BJ (cell line): ENCODE measurements at regions not wholly inside any gene's neighbourhood (a gene's known extent, or its start where the extent isn't known, plus 50 kb on each side); places are given as distances from the start of the nearest gene placed in this dataset.

Experiments
- CTCF ChIA-PET: fragments of 350-600 bp; formaldehyde crosslinking; extraction: SDS; loops from one replicate; lab custom pipeline; 2021; ENCODE audit warnings: antibody characterized with exemption, inconsistent platforms; lab: Yijun Ruan, JAX
- POLR2A ChIA-PET: fragments of 300-600 bp; sonication (Branson Sonifier 250); formaldehyde crosslinking; extraction: SDS; loops from one replicate; lab custom pipeline; 2021; ENCODE audit warnings: antibody characterized with exemption; lab: Charles Lee
- DNase-seq: peaks from one replicate; pipeline ENCODE4 v3.0.0-alpha.2; 2011; ENCODE audit warnings: low read depth
- H3K27me3 ChIP-seq: 2 replicates; pipeline ENCODE4 v1.6.0; 2011; ENCODE audit warnings: low read length; ENCODE audit not compliant: control insufficient read depth, insufficient read depth
- H3K36me3 ChIP-seq: 2 replicates; pipeline ENCODE4 v1.5.1; 2011; ENCODE audit warnings: low read length; ENCODE audit not compliant: control insufficient read depth, insufficient read depth
- H3K4me3 ChIP-seq: 2 replicates; pipeline ENCODE4 v1.5.1; 2011; ENCODE audit warnings: low read depth, mild to moderate bottlenecking, control low read depth, low read length
- CTCF ChIP-seq: IDR thresholded peaks from 2 replicates; pipeline ENCODE4 v1.5.1; 2011; ENCODE audit warnings: low read depth, mild to moderate bottlenecking, control low read depth, inconsistent platforms, low read length, moderate library complexity; ENCODE audit not compliant: insufficient read depth

- no peak for DNase-seq
- Histone ChIP-seq H3K36me3 (no peaks in the 10 kb centered on the region), H3K27me3 (no peaks in the 10 kb centered on the region), H3K4me3 (no peak overlapping the region)
- ChIA-PET CTCF (no interaction called here), POLR2A (no interaction called here)
- TF ChIP-seq CTCF: no peak
Observed at GRCh38 chr3:74921676-74922075, 307.2 kb upstream of the CNTN3 start.

GRCh38 chr3:74920721-74921350 lies 306.4 kb upstream of the CNTN3 start:
- Histone ChIP-seq H3K27me3 (no peaks in the 10 kb centered on the region), H3K36me3 (no peaks in the 10 kb centered on the region), H3K4me3 (no peak overlapping the region)
- POLR2A ChIA-PET: no interaction called here
- DNase-seq: no peak
- CTCF ChIA-PET: no interaction called here
- TF ChIP-seq CTCF: no peak

GRCh38 chr3:74916696-74917095 lies 302.2 kb upstream of the CNTN3 start:
- TF ChIP-seq CTCF: no peak

GRCh38 chr3:74906181-74906580 lies 291.7 kb upstream of the CNTN3 start:
- no peak for DNase-seq
- CTCF ChIA-PET: no interaction called here
- TF ChIP-seq CTCF: no peak
- no peaks in the 10 kb centered on the region for H3K36me3 ChIP-seq
- H3K27me3 ChIP-seq: no peaks in the 10 kb centered on the region
- H3K4me3 ChIP-seq: no peak overlapping the region
- POLR2A ChIA-PET: no interaction called here

More at GRCh38 chr3:74916696-74917095, 302.2 kb upstream of the CNTN3 start:
- ChIA-PET CTCF (no interaction called here), POLR2A (no interaction called here)
- H3K36me3 ChIP-seq: no peaks in the 10 kb centered on the region
- no peak for DNase-seq
- no peaks in the 10 kb centered on the region for H3K27me3 ChIP-seq
- H3K4me3 ChIP-seq: no peak overlapping the region

GRCh38 chr3:74905478-74905877 lies 291.0 kb upstream of the CNTN3 start:
- H3K4me3 ChIP-seq: no peak overlapping the region
- POLR2A ChIA-PET: no interaction called here
- CTCF ChIA-PET: no interaction called here

More at GRCh38 chr3:74905478-74905877, 291.0 kb upstream of the CNTN3 start:
- DNase-seq: no peak
- Histone ChIP-seq H3K36me3 (no peaks in the 10 kb centered on the region), H3K27me3 (no peaks in the 10 kb centered on the region)
- no peak for TF ChIP-seq CTCF
